ENCODE measurements at regions not wholly inside any gene's neighbourhood (a gene's known extent, or its start where the extent isn't known, plus 50 kb on each side); places are given as distances from the start of the nearest gene placed in this dataset.

- TF ChIP-seq BCLAF1 (IDR thresholded peaks at IDR 0.05) = no peak
- no peak for TF ChIP-seq ZNF207 (IDR thresholded peaks at IDR 0.05; ENCODE audit: borderline replicate concordance)
These were observed 1021.5 kb upstream of the AGA start (continued) for GRCh38 chr4:178463747-178464146.

- ChIA-PET RAD21 (ENCODE audit: unreplicated experiment) (no interaction called here), SMC1A (ENCODE audit: uncharacterized antibody, unreplicated experiment) (no interaction called here), CTCF (no interaction called here), POLR2A (no interaction called here)
- Histone ChIP-seq H2AFZ (ENCODE audit: control insufficient read depth, low read depth, low read length) (no peak overlapping the region), H3K36me3 (ENCODE audit: control insufficient read depth in 2 of 2, insufficient read depth in 2 of 2, low read length in 1 of 2) (no peaks in the 10 kb centered on the region), H3K27ac (ENCODE audit: control insufficient read depth, insufficient read depth) (no peak overlapping the region), H3K9ac (ENCODE audit: control insufficient read depth, insufficient read depth, low read length) (no peak overlapping the region), H3K4me2 (ENCODE audit: control insufficient read depth, insufficient read depth) (no peak overlapping the region), H3K27me3 (replicated peaks in 1 of 2; ENCODE audit: control insufficient read depth in 2 of 2, insufficient read depth in 2 of 2, low read length in 1 of 2) (no peaks in the 10 kb centered on the region), H4K20me1 (ENCODE audit: control insufficient read depth, insufficient read depth) (no peaks in the 10 kb centered on the region), H3K4me1 (ENCODE audit: control insufficient read depth, insufficient read depth, low read length) (no peaks in the 10 kb centered on the region), H3K79me2 (ENCODE audit: control insufficient read depth, insufficient read depth, low read length) (no peaks in the 10 kb centered on the region), H3K4me3 (no peak overlapping the region), H3K9me3 (replicated peaks; ENCODE audit: control insufficient read depth, insufficient read depth, low read length) (no peaks in the 10 kb centered on the region)
- intact Hi-C loops (cut with micrococcal nuclease; ENCODE audit: unreplicated experiment) = no loop called here
- 14% methylated on average over 4 of the region's 4 CpGs for WGBS (ENCODE audit: insufficient coverage, insufficient replicate concordance, low lambda C conversion rate, missing lambda C conversion rate)
- DNase-seq (ENCODE audit: low read depth, low spot score) (no peak), FAIRE-seq (no peak), ATAC-seq (peak; percentile 25; the same call in 2 of the 3 replicates)
- in situ Hi-C loops (cut with MboI) = no loop called here
- no TSS peak for BruUV-seq (replicated peaks)
- no peak for TF ChIP-seq SMAD1 (IDR thresholded peaks at IDR 0.05; ENCODE audit: low read depth, partially characterized antibody)
- no peak for TF ChIP-seq BHLHE40 (IDR thresholded peaks at IDR 0.05; ENCODE audit: borderline replicate concordance in 1 of 2, low read depth in 2 of 2, low read length in 1 of 2)
- no peak for TF ChIP-seq ZBTB33 (IDR thresholded peaks at IDR 0.05)
- no peak for TF ChIP-seq NR2C2 (IDR thresholded peaks at IDR 0.05; ENCODE audit: borderline replicate concordance, control insufficient read depth, insufficient read length, low read depth)
- TF ChIP-seq, protein P1, sequence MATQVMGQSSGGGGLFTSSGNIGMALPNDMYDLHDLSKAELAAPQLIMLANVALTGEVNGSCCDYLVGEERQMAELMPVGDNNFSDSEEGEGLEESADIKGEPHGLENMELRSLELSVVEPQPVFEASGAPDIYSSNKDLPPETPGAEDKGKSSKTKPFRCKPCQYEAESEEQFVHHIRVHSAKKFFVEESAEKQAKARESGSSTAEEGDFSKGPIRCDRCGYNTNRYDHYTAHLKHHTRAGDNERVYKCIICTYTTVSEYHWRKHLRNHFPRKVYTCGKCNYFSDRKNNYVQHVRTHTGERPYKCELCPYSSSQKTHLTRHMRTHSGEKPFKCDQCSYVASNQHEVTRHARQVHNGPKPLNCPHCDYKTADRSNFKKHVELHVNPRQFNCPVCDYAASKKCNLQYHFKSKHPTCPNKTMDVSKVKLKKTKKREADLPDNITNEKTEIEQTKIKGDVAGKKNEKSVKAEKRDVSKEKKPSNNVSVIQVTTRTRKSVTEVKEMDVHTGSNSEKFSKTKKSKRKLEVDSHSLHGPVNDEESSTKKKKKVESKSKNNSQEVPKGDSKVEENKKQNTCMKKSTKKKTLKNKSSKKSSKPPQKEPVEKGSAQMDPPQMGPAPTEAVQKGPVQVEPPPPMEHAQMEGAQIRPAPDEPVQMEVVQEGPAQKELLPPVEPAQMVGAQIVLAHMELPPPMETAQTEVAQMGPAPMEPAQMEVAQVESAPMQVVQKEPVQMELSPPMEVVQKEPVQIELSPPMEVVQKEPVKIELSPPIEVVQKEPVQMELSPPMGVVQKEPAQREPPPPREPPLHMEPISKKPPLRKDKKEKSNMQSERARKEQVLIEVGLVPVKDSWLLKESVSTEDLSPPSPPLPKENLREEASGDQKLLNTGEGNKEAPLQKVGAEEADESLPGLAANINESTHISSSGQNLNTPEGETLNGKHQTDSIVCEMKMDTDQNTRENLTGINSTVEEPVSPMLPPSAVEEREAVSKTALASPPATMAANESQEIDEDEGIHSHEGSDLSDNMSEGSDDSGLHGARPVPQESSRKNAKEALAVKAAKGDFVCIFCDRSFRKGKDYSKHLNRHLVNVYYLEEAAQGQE (IDR thresholded peaks at IDR 0.05; ENCODE audit: low read depth, low read length) = no peak
- TF ChIP-seq, protein P2, sequence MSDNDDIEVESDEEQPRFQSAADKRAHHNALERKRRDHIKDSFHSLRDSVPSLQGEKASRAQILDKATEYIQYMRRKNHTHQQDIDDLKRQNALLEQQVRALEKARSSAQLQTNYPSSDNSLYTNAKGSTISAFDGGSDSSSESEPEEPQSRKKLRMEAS (IDR thresholded peaks at IDR 0.05; ENCODE audit: low read depth, low read length) = no peak
- no peak for TF ChIP-seq ZNF384 (IDR thresholded peaks at IDR 0.05; ENCODE audit: borderline replicate concordance, low read depth, low read length)
- TF ChIP-seq NBN (IDR thresholded peaks at IDR 0.05) = no peak
These were observed 1029.0 kb upstream of the AGA start for GRCh38 chr4:178470996-178471784.

Data from GM12878 (cell line).